ENCODE measurements at regions not wholly inside any gene's neighbourhood (a gene's known extent, or its start where the extent isn't known, plus 50 kb on each side); places are given as distances from the start of the nearest gene placed in this dataset.

DNA sequence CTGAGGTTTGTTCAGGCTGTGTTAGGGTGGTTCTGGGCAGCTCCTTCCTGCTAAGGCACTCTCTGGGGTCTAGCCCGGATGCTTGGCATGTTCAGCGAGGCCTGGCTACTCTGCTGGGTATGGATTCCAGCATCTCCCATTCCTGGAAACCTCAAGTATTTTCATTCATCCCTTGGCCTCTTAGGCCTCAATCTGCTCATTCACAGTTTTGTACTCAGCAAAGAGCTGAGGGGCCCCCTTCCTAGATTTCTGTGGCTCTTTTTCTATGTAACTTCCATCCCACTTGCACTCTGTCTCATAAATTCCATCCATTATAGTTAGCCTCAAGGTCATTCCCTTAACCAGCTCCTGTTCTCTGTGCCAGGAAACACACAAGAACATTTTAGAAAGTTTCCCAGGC, 798.8 kb upstream of the HS6ST1 start:
- no peak for DNase-seq
- no peaks in the 10 kb centered on the region for H3K27me3 Mint-ChIP-seq
- no peak overlapping the region for H3K4me3 Mint-ChIP-seq
- H3K36me3 Mint-ChIP-seq, result no peaks in the 10 kb centered on the region
- no peaks in the 10 kb centered on the region for H3K4me1 Mint-ChIP-seq
- H3K27ac Mint-ChIP-seq, result no peak overlapping the region
- H3K9me3 Mint-ChIP-seq, result no peaks in the 10 kb centered on the region

GRCh38 chr2:129118296-129118695, 799.6 kb upstream of the HS6ST1 start:
- no peaks in the 10 kb centered on the region for H3K36me3 Mint-ChIP-seq
- no peaks in the 10 kb centered on the region for H3K9me3 Mint-ChIP-seq
- H3K27ac Mint-ChIP-seq, result no peak overlapping the region
- H3K4me3 Mint-ChIP-seq, result no peak overlapping the region
- no peaks in the 10 kb centered on the region for H3K27me3 Mint-ChIP-seq
- no peaks in the 10 kb centered on the region for H3K4me1 Mint-ChIP-seq
- DNase-seq, result no peak

DNA sequence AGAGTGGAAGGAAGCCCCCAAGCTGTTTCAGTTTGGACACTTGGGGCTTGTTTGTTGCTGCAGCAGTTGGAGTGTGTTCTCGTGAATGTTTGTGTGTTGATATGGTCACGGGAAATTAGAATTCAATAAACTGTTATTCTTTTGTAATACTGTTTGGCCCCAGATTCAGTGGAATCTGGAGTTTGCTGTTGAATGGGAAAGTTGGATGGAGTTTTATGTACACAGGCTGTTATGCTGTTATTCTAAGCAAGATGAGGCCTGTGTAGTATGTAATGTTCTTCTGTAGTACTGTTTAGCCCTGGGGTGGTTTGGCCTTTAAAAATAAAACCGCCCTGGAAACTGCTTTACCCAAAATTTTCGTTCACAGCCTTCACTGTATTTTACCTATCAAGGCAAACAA, 810.4 kb upstream of the HS6ST1 start:
- H3K4me3 Mint-ChIP-seq, result no peak overlapping the region
- H3K4me1 Mint-ChIP-seq, result no peaks in the 10 kb centered on the region
- DNase-seq, result no peak
- H3K36me3 Mint-ChIP-seq, result no peaks in the 10 kb centered on the region
- no peaks in the 10 kb centered on the region for H3K9me3 Mint-ChIP-seq
- H3K27ac Mint-ChIP-seq, result no peak overlapping the region
- peaks cover 4% of the 10 kb centered on the region for H3K27me3 Mint-ChIP-seq

DNA sequence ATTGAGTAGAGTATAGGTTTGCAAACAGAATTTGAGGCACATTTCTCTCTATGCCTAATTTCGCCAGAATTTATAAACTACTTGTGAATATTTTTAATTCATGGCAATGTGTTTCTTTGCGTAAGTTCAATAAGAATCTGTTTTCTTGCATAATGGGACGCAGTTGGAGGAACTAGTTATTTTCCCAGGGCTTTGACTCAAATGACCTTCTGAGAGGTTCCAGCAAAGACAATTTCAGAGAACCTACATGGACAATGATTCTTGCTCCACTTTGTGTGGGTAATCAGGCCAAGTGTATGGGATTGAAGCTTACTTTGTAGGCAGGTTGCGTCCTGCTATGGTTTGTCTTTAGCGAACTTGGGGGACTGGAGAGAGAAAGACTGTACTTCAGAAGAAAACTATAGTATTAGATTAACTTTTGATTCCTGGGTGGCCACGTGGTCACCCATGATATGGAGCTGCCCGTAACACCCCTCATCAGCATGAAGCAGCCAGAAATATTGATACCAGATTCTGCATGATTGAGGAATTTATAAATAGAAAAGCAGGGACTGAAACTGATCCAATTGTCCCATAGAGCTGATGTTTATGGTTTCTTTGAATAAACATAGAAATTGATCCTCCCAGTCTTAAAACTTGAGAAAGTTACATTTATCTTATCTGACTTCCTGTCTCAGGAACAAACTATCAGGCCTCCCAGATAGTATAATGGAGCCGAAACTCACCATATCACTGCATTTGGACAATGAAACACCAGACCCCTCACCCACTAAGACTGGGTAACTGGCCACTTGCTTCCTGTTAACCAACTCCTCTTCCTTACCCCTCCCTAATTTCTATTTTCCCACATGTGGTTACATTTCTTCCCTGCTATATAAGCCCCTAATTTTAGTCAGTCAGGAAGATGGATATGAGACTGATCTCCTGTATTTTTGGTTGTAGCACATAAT, 815.3 kb upstream of the HS6ST1 start:
- no peaks in the 10 kb centered on the region for H3K9me3 Mint-ChIP-seq
- H3K27ac Mint-ChIP-seq, result no peak overlapping the region
- no peak overlapping the region for H3K4me3 Mint-ChIP-seq
- no peak for DNase-seq
- H3K36me3 Mint-ChIP-seq, result no peaks in the 10 kb centered on the region
- H3K27me3 Mint-ChIP-seq, result peaks cover 3% of the 10 kb centered on the region
- no peaks in the 10 kb centered on the region for H3K4me1 Mint-ChIP-seq

DNA sequence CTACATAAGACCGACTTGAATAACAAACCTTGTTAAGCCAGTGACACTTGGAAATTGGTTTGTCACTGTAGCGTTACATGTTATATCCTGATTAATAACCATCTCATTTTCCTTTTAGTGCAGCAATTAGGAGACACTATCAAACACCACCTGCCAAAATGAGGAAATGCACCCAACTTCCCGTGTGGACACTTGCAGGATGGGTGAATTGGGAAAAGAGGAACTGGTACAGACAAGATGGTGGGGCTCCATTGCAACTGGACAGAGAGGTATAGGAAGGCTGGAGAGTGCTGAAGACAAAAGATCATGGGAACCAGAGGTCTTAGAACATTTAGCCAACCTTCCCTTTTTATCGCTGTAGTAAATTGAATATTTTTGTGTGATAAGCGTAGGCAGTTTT, 816.3 kb upstream of the HS6ST1 start:
- no peaks in the 10 kb centered on the region for H3K4me1 Mint-ChIP-seq
- H3K27ac Mint-ChIP-seq, result no peak overlapping the region
- no peaks in the 10 kb centered on the region for H3K9me3 Mint-ChIP-seq
- H3K27me3 Mint-ChIP-seq, result peaks cover 3% of the 10 kb centered on the region
- no peak overlapping the region for H3K4me3 Mint-ChIP-seq
- H3K36me3 Mint-ChIP-seq, result no peaks in the 10 kb centered on the region
- DNase-seq, result no peak

DNA sequence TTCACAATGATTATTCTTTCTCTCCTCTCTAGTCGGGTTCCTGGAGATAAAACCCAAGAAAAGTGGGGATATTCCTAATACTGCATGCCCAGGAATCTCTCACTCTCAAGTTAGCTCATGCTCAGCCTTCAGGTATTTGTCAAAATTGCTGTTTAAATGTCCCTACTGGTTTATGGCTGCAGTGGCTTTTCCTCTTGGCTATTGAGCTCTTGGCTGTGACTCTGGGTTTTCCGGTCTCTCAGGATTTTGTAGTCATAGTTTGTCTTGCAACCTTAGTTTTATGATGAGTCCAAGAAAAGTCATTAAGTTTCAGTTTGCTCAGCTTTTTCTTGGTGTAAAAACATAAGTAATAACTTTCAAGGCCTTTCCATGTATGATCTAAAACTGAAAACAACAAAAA, 820.7 kb upstream of the HS6ST1 start:
- Mint-ChIP-seq H3K4me1 (no peaks in the 10 kb centered on the region), H3K4me3 (no peak overlapping the region), H3K9me3 (no peaks in the 10 kb centered on the region), H3K27me3 (peaks cover 3% of the 10 kb centered on the region), H3K36me3 (no peaks in the 10 kb centered on the region), H3K27ac (no peak overlapping the region)
- DNase-seq, result no peak

DNA sequence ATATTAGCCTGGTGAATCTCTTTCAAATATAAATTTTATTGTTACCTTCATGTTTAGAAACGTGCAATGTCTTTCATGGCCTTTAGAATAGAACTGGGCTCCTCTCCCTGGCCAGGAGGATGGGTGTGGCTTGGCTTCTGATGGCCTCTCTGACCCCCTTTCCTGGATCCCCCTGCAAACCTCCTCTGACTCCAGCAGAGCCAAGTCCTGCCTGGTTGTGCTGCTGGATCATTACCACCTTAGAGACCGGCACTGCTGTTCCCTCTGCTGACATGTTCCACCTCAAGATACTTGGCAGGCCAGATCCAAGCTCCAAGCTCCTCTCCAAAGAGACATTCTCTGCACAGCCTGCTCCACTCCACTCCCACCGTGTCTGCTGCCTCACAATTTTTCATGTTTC, 823.8 kb upstream of the HS6ST1 start:
- no peak for DNase-seq
- H3K9me3 Mint-ChIP-seq, result no peaks in the 10 kb centered on the region
- no peak overlapping the region for H3K4me3 Mint-ChIP-seq
- H3K27ac Mint-ChIP-seq, result no peak overlapping the region
- no peaks in the 10 kb centered on the region for H3K4me1 Mint-ChIP-seq
- H3K36me3 Mint-ChIP-seq, result no peaks in the 10 kb centered on the region
- H3K27me3 Mint-ChIP-seq, result no peaks in the 10 kb centered on the region

GRCh38 chr2:129144082-129144791, 825.6 kb upstream of the HS6ST1 start:
- Mint-ChIP-seq H3K4me1 (no peaks in the 10 kb centered on the region), H3K36me3 (no peaks in the 10 kb centered on the region), H3K27ac (no peak overlapping the region), H3K27me3 (no peaks in the 10 kb centered on the region), H3K4me3 (no peak overlapping the region), H3K9me3 (no peaks in the 10 kb centered on the region)
- no peak for DNase-seq

- H3K36me3 Mint-ChIP-seq, result no peaks in the 10 kb centered on the region
- H3K27me3 Mint-ChIP-seq, result no peaks in the 10 kb centered on the region
- peaks cover 5% of the 10 kb centered on the region for H3K9me3 Mint-ChIP-seq
- H3K4me1 Mint-ChIP-seq, result no peaks in the 10 kb centered on the region
- no peak overlapping the region for H3K4me3 Mint-ChIP-seq
- no peak overlapping the region for H3K27ac Mint-ChIP-seq
- no peak for DNase-seq
These were observed 827.0 kb upstream of the RAB6C start for GRCh38 chr2:129152514-129152913.

GRCh38 chr2:129160879-129161278, 818.6 kb upstream of the RAB6C start:
- Mint-ChIP-seq H3K4me3 (no peak overlapping the region), H3K27ac (no peak overlapping the region), H3K9me3 (no peaks in the 10 kb centered on the region), H3K36me3 (no peaks in the 10 kb centered on the region), H3K27me3 (peaks cover 5% of the 10 kb centered on the region), H3K4me1 (no peaks in the 10 kb centered on the region)
- DNase-seq, result no peak

DNA sequence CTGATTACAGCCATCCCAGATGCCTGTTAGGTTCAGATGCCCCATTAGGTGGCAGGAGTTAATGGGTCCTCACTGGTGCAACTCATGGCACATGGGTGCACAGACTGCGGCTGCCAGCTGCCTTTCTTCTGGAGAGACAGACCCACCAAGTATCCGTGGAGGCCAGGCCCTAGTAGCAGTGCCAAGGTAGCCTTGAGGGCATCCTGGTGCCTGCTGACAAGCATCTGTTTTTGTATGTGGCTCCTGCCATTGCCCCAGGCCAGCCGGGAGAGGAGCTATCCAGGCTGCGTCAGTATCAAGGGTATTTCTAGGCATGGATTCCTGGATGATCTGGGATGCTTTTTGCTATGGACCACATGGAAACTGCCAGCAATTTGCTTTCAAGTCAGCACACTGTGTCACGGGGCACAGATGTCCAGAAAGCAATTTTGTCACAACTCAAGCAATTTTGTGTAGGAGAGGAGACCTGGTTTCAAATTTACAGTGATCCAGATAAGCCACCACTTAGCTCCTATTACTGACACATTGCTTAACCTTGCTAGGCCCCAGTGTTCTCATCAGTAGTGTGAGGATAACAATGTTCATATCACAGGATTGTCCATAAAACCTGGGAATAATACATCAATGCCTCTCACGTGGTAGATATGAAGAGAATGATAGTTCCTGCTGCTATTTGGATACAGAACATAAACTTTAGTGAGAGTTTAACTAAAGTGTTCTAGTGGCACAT, 815.1 kb upstream of the RAB6C start:
- Mint-ChIP-seq H3K9me3 (no peaks in the 10 kb centered on the region), H3K4me1 (no peaks in the 10 kb centered on the region), H3K27ac (no peak overlapping the region), H3K27me3 (no peaks in the 10 kb centered on the region), H3K4me3 (no peak overlapping the region), H3K36me3 (no peaks in the 10 kb centered on the region)
- no peak for DNase-seq

DNA sequence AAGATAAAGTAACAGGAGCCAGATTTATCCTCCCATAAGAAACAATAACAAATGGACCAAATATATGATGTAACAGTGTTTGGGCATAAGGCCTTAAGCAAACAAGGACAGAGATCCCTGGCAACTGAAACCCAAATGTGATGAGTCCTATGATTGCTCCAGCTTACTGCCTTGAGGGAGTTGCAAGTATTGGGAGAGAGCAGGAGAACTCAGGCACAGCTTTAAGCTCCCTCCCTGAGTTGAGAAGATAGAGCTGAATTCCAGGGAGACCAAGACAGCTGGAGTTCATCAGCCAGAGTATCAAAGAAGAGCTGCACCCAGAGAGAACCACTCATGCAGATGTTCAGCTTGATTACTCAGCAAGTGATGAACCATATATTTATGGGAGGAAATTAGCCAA, 814.5 kb upstream of the RAB6C start:
- Mint-ChIP-seq H3K9me3 (no peaks in the 10 kb centered on the region), H3K27me3 (no peaks in the 10 kb centered on the region), H3K4me1 (no peaks in the 10 kb centered on the region), H3K27ac (no peak overlapping the region), H3K4me3 (no peak overlapping the region), H3K36me3 (no peaks in the 10 kb centered on the region)
- DNase-seq, result no peak

- Mint-ChIP-seq H3K9me3 (no peaks in the 10 kb centered on the region), H3K36me3 (no peaks in the 10 kb centered on the region), H3K27me3 (no peaks in the 10 kb centered on the region), H3K27ac (no peak overlapping the region), H3K4me3 (no peak overlapping the region), H3K4me1 (no peaks in the 10 kb centered on the region)
- DNase-seq, result no peak
These were observed 812.0 kb upstream of the RAB6C start for GRCh38 chr2:129167456-129167855.

- no peaks in the 10 kb centered on the region for H3K4me1 Mint-ChIP-seq
- no peaks in the 10 kb centered on the region for H3K27me3 Mint-ChIP-seq
- H3K4me3 Mint-ChIP-seq, result no peak overlapping the region
- no peak for DNase-seq
- H3K36me3 Mint-ChIP-seq, result no peaks in the 10 kb centered on the region
- no peaks in the 10 kb centered on the region for H3K9me3 Mint-ChIP-seq
- no peak overlapping the region for H3K27ac Mint-ChIP-seq
These were observed 808.9 kb upstream of the RAB6C start for GRCh38 chr2:129170570-129170969.

DNA sequence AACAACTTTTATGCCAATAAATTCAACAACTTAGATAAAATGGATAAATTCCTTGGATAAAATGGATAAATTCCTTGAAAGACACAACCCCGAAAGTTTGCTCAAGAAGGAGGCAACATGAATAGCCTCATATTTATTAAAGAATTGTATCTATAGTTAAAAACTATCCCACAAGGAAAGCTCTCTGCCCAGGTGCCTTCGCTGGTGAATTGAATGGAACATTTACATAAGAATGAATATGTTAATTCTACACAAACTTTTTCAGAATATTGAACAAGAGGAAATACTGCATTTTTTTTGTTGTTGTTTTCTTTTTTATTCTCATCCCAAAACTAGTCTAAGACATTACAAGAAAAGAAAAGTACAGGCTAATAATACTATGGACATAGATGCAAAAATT, 805.3 kb upstream of the RAB6C start:
- no peaks in the 10 kb centered on the region for H3K9me3 Mint-ChIP-seq
- no peak overlapping the region for H3K4me3 Mint-ChIP-seq
- no peak for DNase-seq
- no peak overlapping the region for H3K27ac Mint-ChIP-seq
- H3K4me1 Mint-ChIP-seq, result no peaks in the 10 kb centered on the region
- H3K36me3 Mint-ChIP-seq, result no peaks in the 10 kb centered on the region
- no peaks in the 10 kb centered on the region for H3K27me3 Mint-ChIP-seq

All from activated naive CD8-positive, alpha-beta T cell treated with anti-CD3 and anti-CD28 coated beads for 36 hours (primary cell).